Osteoblast (primary cell): ENCODE measurements at regions not wholly inside any gene's neighbourhood (a gene's known extent, or its start where the extent isn't known, plus 50 kb on each side); places are given as distances from the start of the nearest gene placed in this dataset.
A peak's percentile ranks its signal among the peaks of the same experiment; 100 is the strongest.

Experiments
- DNase-seq: peaks from one replicate; pipeline ENCODE4 v3.0.0; 2011; ENCODE audit warnings: low spot score, mixed read lengths; ENCODE audit not compliant: insufficient read length; ENCODE audit errors: missing footprints
- H2AFZ ChIP-seq: 2 replicates; pipeline ENCODE4 v1.6.0; 2011; ENCODE audit warnings: mild to moderate bottlenecking, low read length
- H3K27ac ChIP-seq: 2 replicates; pipeline ENCODE4 v1.5.1; 2011; ENCODE audit warnings: mild to moderate bottlenecking, low read depth, low read length, moderate library complexity
- H3K27me3 ChIP-seq: 2 replicates; pipeline ENCODE4 v1.6.0; 2012; ENCODE audit warnings: mild to moderate bottlenecking, control low read depth, inconsistent platforms, low read length, moderate library complexity; ENCODE audit not compliant: insufficient read depth
- H3K36me3 ChIP-seq: 2 replicates; pipeline ENCODE4 v1.5.1; 2011; ENCODE audit warnings: mild to moderate bottlenecking, low read length, control low read depth, moderate library complexity; ENCODE audit not compliant: insufficient read depth
- H3K4me1 ChIP-seq: 2 replicates; pipeline ENCODE4 v1.5.1; 2011; ENCODE audit warnings: mild to moderate bottlenecking, low read length, control low read depth, moderate library complexity; ENCODE audit not compliant: insufficient read depth
- H3K4me2 ChIP-seq: 2 replicates; pipeline ENCODE4 v1.6.0; 2011; ENCODE audit warnings: mild to moderate bottlenecking, low read length; ENCODE audit not compliant: insufficient read depth
- H3K4me3 ChIP-seq: fragments of 200-600 bp; sonication (generic); 3 replicates; pipeline ENCODE4 v1.5.1; 2012; ENCODE audit warnings: mild to moderate bottlenecking, low read length, inconsistent platforms; ENCODE audit not compliant: insufficient read depth
- H3K79me2 ChIP-seq: 2 replicates; pipeline ENCODE4 v1.6.0; 2012; ENCODE audit warnings: mild to moderate bottlenecking, low read length, control low read depth, inconsistent platforms; ENCODE audit not compliant: insufficient read depth
- H3K9me3 ChIP-seq: 2 replicates; pipeline ENCODE4 v1.5.1; 2011; ENCODE audit warnings: low read depth, low read length, control low read depth
- H4K20me1 ChIP-seq: 2 replicates; pipeline ENCODE4 v1.6.0; 2012; ENCODE audit warnings: mild to moderate bottlenecking, low read length, control low read depth; ENCODE audit not compliant: insufficient read depth
- CTCF ChIP-seq: IDR thresholded peaks from 2 replicates; pipeline ENCODE4 v1.5.1; 2011; ENCODE audit warnings: mild to moderate bottlenecking, low read depth, low read length, moderate library complexity; ENCODE audit errors: extremely low read depth

GRCh38 chr10:20627946-20628507 is 269.1 kb downstream of the NEBL start:
- no peaks in the 10 kb centered on the region for H4K20me1 ChIP-seq
- TF ChIP-seq CTCF, result no peak
- H3K79me2 ChIP-seq, result no peaks in the 10 kb centered on the region
- no peak overlapping the region for H3K4me2 ChIP-seq
- H3K36me3 ChIP-seq, result no peaks in the 10 kb centered on the region
- no peaks in the 10 kb centered on the region for H3K27me3 ChIP-seq
- H3K4me1 ChIP-seq, result peaks cover 5% of the 10 kb centered on the region
- no peaks in the 10 kb centered on the region for H3K9me3 ChIP-seq
- H3K27ac ChIP-seq, result no peak overlapping the region
- H2AFZ ChIP-seq, result no peak overlapping the region
- DNase-seq, result no peak
- H3K4me3 ChIP-seq, result no peak overlapping the region

GRCh38 chr10:20627087-20627486 is 270.0 kb downstream of the NEBL start:
- no peak for TF ChIP-seq CTCF

GRCh38 chr10:20625868-20626267 is 271.2 kb downstream of the NEBL start:
- Histone ChIP-seq H3K27me3 (no peaks in the 10 kb centered on the region), H3K36me3 (no peaks in the 10 kb centered on the region), H2AFZ (no peak overlapping the region), H3K27ac (no peak overlapping the region), H3K4me2 (no peak overlapping the region), H4K20me1 (no peaks in the 10 kb centered on the region), H3K79me2 (no peaks in the 10 kb centered on the region), H3K4me3 (no peak overlapping the region), H3K9me3 (no peaks in the 10 kb centered on the region), H3K4me1 (peaks cover 6% of the 10 kb centered on the region)
- no peak for TF ChIP-seq CTCF
- no peak for DNase-seq

More at GRCh38 chr10:20627087-20627486, 270.0 kb downstream of the NEBL start:
- Histone ChIP-seq H2AFZ (no peak overlapping the region), H3K79me2 (no peaks in the 10 kb centered on the region), H3K4me3 (no peak overlapping the region), H3K27me3 (no peaks in the 10 kb centered on the region), H4K20me1 (no peaks in the 10 kb centered on the region), H3K9me3 (no peaks in the 10 kb centered on the region), H3K27ac (no peak overlapping the region), H3K36me3 (no peaks in the 10 kb centered on the region), H3K4me2 (no peak overlapping the region), H3K4me1 (peaks cover 6% of the 10 kb centered on the region)
- no peak for DNase-seq

GRCh38 chr10:20624642-20625041 is 272.5 kb downstream of the NEBL start:
- no peaks in the 10 kb centered on the region for H3K79me2 ChIP-seq
- H3K27me3 ChIP-seq, result no peaks in the 10 kb centered on the region
- H4K20me1 ChIP-seq, result no peaks in the 10 kb centered on the region
- no peak for DNase-seq
- H3K4me3 ChIP-seq, result no peak overlapping the region
- H2AFZ ChIP-seq, result peak overlapping the region; percentile 56
- H3K27ac ChIP-seq, result peak overlapping the region; percentile 62
- H3K9me3 ChIP-seq, result no peaks in the 10 kb centered on the region
- H3K4me2 ChIP-seq, result no peak overlapping the region
- no peaks in the 10 kb centered on the region for H3K36me3 ChIP-seq
- peaks cover 6% of the 10 kb centered on the region for H3K4me1 ChIP-seq
- TF ChIP-seq CTCF, result no peak
